SH-SY5Y (cell line): ENCODE measurements at regions not wholly inside any gene's neighbourhood (a gene's known extent, or its start where the extent isn't known, plus 50 kb on each side); places are given as distances from the start of the nearest gene placed in this dataset.

Experiments
- GATA2 ChIP-seq: IDR thresholded peaks from 2 replicates; pipeline ENCODE4 v1.6.1; 2011; ENCODE audit warnings: mild to moderate bottlenecking, low read depth, low read length
- GATA3 ChIP-seq: IDR thresholded peaks from 2 replicates; pipeline ENCODE4 v1.6.1; 2011; ENCODE audit warnings: low read depth, mild to moderate bottlenecking, low read length, moderate library complexity

- no peak for TF ChIP-seq GATA2
- no peak for TF ChIP-seq GATA3
Observed at GRCh38 chr7:142548978-142549377, 200.3 kb upstream of the PRSS1 start.
